Thyroid gland (tissue), 4 donors: ENCODE measurements at regions not wholly inside any gene's neighbourhood (a gene's known extent, or its start where the extent isn't known, plus 50 kb on each side); places are given as distances from the start of the nearest gene placed in this dataset.

Experiments
- DNase-seq, 2 donors: peaks; one replicate each; pipeline ENCODE4 v3.0.0-alpha.2; 2019
- H3K27ac ChIP-seq, 3 donors: fragments of 200-600 bp; sonication (generic); 1 replicate in 2 of 3; 2 replicates in 1 of 3; pipeline ENCODE4 v1.5.1; 2016 to 2019; ENCODE audit warnings: mild to moderate bottlenecking in 1 of 3, moderate library complexity in 1 of 3
- H3K27me3 ChIP-seq: fragments of 200-600 bp; sonication (generic); one replicate; pipeline ENCODE4 v1.5.1; 2019
- H3K36me3 ChIP-seq, 2 donors: fragments of 200-600 bp; sonication (generic); one replicate each; pipeline ENCODE4 v1.5.1; 2016 to 2019
- H3K4me1 ChIP-seq, 2 donors: fragments of 200-600 bp; sonication (generic); one replicate each; pipeline ENCODE4 v1.5.1; 2017 to 2019
- H3K4me3 ChIP-seq, 3 donors: fragments of 200-600 bp; sonication (generic); replicated peaks in 1 of 3; 1 replicate in 2 of 3; 2 replicates in 1 of 3; pipeline ENCODE4 v1.5.1; 2016; ENCODE audit warnings: mild to moderate bottlenecking in 1 of 3
- H3K9me3 ChIP-seq: fragments of 200-600 bp; sonication (generic); one replicate; pipeline ENCODE4 v1.5.1; 2017
- CTCF ChIP-seq, 6 experiments: fragments of 200-600 bp in 3 of 6; fragments of 450-650 bp in 3 of 6; sonication (generic) in 3 of 6; IDR thresholded peaks; one replicate each; pipeline ENCODE4 v1.5.1; 2016 to 2019; ENCODE audit warnings: antibody characterized with exemption in 6 of 6, mild to moderate bottlenecking in 2 of 6, inconsistent platforms in 1 of 6, moderate library complexity in 1 of 6
- POLR2A ChIP-seq, 2 donors: fragments of 450-650 bp; IDR thresholded peaks; one replicate each; pipeline ENCODE4 v1.6.1; 2017; ENCODE audit warnings: antibody characterized with exemption in 2 of 2, mild to moderate bottlenecking in 2 of 2, moderate library complexity in 1 of 2
- WGBS, 2 donors: methylation state at CpG; one replicate each; pipeline ENCODE4 v1.1.5; 2017; 5-methylcytosine and 5-hydroxymethylcytosine counted together
- intact Hi-C: fragments of 100-400 bp; cut with DNase I; formaldehyde crosslinking; loops from one replicate; pipeline ENCODE4 v1.15.1; 2023

DNA sequence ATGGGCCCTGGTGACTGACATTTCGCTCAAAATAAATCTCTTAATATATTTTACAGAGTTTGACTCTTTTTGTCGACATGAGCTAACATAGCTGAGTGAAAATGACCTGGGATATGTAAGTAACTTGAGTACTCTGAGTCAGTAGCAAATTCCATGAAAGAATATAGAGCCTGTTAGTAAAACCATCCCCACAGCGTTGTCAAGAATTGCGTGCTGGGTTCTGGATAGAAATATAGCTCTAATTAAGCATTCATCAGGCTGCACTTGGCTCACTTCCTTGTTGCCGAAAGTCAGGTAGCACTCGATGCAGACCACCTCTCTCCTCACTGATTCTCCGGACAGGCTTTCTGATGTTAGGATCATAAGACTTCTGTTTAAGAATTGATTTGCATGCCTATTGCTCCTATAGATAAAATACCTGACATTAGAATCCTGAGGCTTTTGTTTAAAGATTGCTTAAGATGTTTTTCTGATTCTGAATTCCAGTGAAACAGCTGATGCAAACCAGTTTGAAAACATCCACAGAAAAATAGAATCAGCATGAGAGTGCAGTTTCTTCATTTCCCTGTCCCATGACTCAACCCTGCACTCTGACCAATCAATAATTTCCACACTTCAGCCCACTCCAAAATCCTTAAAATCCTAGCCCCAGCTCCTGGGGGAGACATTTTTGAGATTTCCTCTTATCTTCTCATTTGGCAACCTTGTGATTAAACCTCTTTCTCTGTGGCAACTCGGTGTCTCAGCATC lies 310.6 kb downstream of the DIRAS2 start:
- intact Hi-C loops = no loop called here
- DNase-seq = peak in 1 of 2 donors; percentile 14
- no peaks in the 10 kb centered on the region for H3K9me3 ChIP-seq
- no peaks in the 10 kb centered on the region for H3K27me3 ChIP-seq
- 82 to 85% methylated on average over 8 of the region's 8 CpGs for WGBS, 2 donors
- H3K27ac ChIP-seq = peak overlapping the region; percentile 25 to 46 (median 36)
- no peak for TF ChIP-seq CTCF (IDR thresholded peaks at IDR 0.05)
- TF ChIP-seq POLR2A (IDR thresholded peaks at IDR 0.05) = no peak
- no peak overlapping the region for H3K4me3 ChIP-seq
- peaks cover 14 to 18% of the 10 kb centered on the region in 2 donors for H3K4me1 ChIP-seq
- H3K36me3 ChIP-seq = no peaks in the 10 kb centered on the region

DNA sequence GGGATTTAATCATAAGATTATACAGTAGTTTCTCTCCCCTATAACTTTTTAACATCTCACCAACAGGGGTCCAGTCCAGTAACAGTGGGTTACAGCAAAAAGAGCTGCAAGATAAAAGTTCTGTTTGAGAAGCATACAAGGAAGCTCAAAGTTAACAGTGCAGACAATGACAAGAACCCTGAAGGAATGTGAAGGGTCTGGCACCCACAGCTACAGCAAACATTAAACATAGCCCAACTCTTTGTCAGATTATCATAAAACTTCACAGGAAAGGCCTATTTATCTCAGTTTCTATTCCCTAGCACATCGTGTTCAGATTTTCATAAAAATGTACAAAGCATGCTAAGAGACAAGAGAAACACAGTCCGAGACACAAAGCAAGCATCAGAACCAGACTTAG lies 309.4 kb downstream of the DIRAS2 start:
- WGBS, 2 donors = 64 to 71% methylated on average over 2 of the region's 2 CpGs
- intact Hi-C loops = no loop called here
- TF ChIP-seq POLR2A (IDR thresholded peaks at IDR 0.05) (no peak), CTCF (IDR thresholded peaks at IDR 0.05) (no peak)

GRCh38 chr9:90340421-90340820 lies 302.2 kb downstream of the DIRAS2 start:
- Histone ChIP-seq H3K36me3 (no peaks in the 10 kb centered on the region), H3K4me3 (no peak overlapping the region), H3K9me3 (no peaks in the 10 kb centered on the region), H3K27ac (no peak overlapping the region), H3K27me3 (no peaks in the 10 kb centered on the region), H3K4me1 (no peaks in the 10 kb centered on the region)
- intact Hi-C loops = no loop called here
- no peak for TF ChIP-seq CTCF (IDR thresholded peaks at IDR 0.05)
- DNase-seq = no peak

More for the DNA sequence above, 309.4 kb downstream of the DIRAS2 start:
- no peaks in the 10 kb centered on the region for H3K9me3 ChIP-seq
- peaks cover 14 to 18% of the 10 kb centered on the region in 2 donors for H3K4me1 ChIP-seq
- no peaks in the 10 kb centered on the region for H3K27me3 ChIP-seq
- no peak overlapping the region for H3K4me3 ChIP-seq
- peak in 1 of 2 donors; percentile 23 for DNase-seq
- H3K27ac ChIP-seq = peak overlapping the region in 1 of 3 donors; percentile 39
- H3K36me3 ChIP-seq = no peaks in the 10 kb centered on the region

DNA sequence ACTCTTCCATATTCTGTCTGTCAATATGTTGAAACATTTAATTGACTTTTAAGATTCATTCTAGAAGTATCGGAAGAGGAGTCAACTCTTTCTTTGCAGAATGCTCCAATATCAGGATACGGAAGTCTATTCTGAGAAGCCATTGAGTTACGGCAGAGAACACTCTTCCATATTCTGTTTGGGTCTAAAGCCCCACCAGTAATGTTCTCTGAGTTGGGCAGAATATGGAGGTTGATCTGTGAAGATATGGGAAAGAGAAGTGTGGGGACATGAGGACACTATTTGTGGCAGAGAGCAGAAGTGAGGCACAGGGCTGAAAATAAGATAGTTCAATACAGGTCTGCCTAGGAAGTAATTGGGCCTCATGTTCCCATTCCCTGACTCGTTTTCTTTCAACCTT lies 300.0 kb downstream of the DIRAS2 start:
- Histone ChIP-seq H3K4me1 (no peaks in the 10 kb centered on the region), H3K36me3 (no peaks in the 10 kb centered on the region), H3K27me3 (no peaks in the 10 kb centered on the region), H3K4me3 (no peak overlapping the region), H3K27ac (no peak overlapping the region), H3K9me3 (no peaks in the 10 kb centered on the region)
- no peak for TF ChIP-seq CTCF (IDR thresholded peaks at IDR 0.05)
- TF ChIP-seq POLR2A (IDR thresholded peaks at IDR 0.05) = no peak
- 54 to 84% methylated on average over 4 of the region's 4 CpGs for WGBS, 2 donors
- intact Hi-C loops = no loop called here
- no peak for DNase-seq

- Histone ChIP-seq H3K27ac (no peak overlapping the region), H3K4me1 (no peaks in the 10 kb centered on the region), H3K27me3 (no peaks in the 10 kb centered on the region), H3K4me3 (no peak overlapping the region), H3K9me3 (no peaks in the 10 kb centered on the region), H3K36me3 (no peaks in the 10 kb centered on the region)
- intact Hi-C loops = no loop called here
- no peak for DNase-seq
- 91 to 95% methylated on average over 3 of the region's 3 CpGs for WGBS, 2 donors
- TF ChIP-seq CTCF (IDR thresholded peaks at IDR 0.05) = no peak
- TF ChIP-seq POLR2A (IDR thresholded peaks at IDR 0.05) = no peak
Measured at GRCh38 chr9:90343366-90343765, 299.3 kb downstream of the DIRAS2 start.
